SK-N-MC (cell line): ENCODE measurements at regions not wholly inside any gene's neighbourhood (a gene's known extent, or its start where the extent isn't known, plus 50 kb on each side); places are given as distances from the start of the nearest gene placed in this dataset.

Experiments used
- EZH2 ChIP-seq: fragments of 200-600 bp; sonication (generic); IDR thresholded peaks from one replicate; pipeline ENCODE4 v1.6.1; 2017; ENCODE audit warnings: antibody characterized with exemption
- POLR2AphosphoS5 ChIP-seq: IDR thresholded peaks from 2 replicates; pipeline ENCODE4 v1.6.1; 2012; ENCODE audit warnings: mild to moderate bottlenecking, low read depth, low read length, borderline replicate concordance

- TF ChIP-seq POLR2AphosphoS5 (no peak), EZH2 (no peak)
These were observed 334.0 kb downstream of the BTG1 start for GRCh38 chr12:91811481-91812287.
